Activated T-cell treated with anti-CD3 and anti-CD28 coated beads, Interleukin-2, amount 50 U/mL, for 24 hours (primary cell): ENCODE measurements at regions not wholly inside any gene's neighbourhood (a gene's known extent, or its start where the extent isn't known, plus 50 kb on each side); places are given as distances from the start of the nearest gene placed in this dataset.
"Not testable (repeated sequence)": the region's sequence is repeated elsewhere in the genome, so short reads cannot be mapped to it uniquely, and the experiment has no call there.

ENCODE experiments used
- DNase-seq: peaks from one replicate; pipeline ENCODE4 v3.0.0-alpha.2; 2020
- H3K27ac Mint-ChIP-seq: 2 replicates; pipeline ENCODE4 v1.8.0; 2020; ENCODE audit warnings: mild to moderate bottlenecking, mixed read lengths
- H3K27me3 Mint-ChIP-seq: 2 replicates; pipeline ENCODE4 v1.8.0; 2020; ENCODE audit warnings: mixed read lengths
- H3K36me3 Mint-ChIP-seq: 2 replicates; pipeline ENCODE4 v1.8.0; 2020; ENCODE audit warnings: low read depth, mixed read lengths
- H3K4me1 Mint-ChIP-seq: 2 replicates; pipeline ENCODE4 v1.8.0; 2020; ENCODE audit warnings: low read depth, mixed read lengths
- H3K4me3 Mint-ChIP-seq: 2 replicates; pipeline ENCODE4 v1.8.0; 2020; ENCODE audit warnings: mild to moderate bottlenecking, moderate library complexity, mixed read lengths
- H3K9me3 Mint-ChIP-seq: 2 replicates; pipeline ENCODE4 v1.8.0; 2020; ENCODE audit warnings: mixed read lengths

GRCh38 chr5:118282480-118283038 is 705.8 kb downstream of the DTWD2 start:
- H3K9me3 Mint-ChIP-seq, H3K36me3 Mint-ChIP-seq, H3K4me1 Mint-ChIP-seq, H3K4me3 Mint-ChIP-seq, H3K27me3 Mint-ChIP-seq, DNase-seq, H3K27ac Mint-ChIP-seq: not testable (repeated sequence)

DNA sequence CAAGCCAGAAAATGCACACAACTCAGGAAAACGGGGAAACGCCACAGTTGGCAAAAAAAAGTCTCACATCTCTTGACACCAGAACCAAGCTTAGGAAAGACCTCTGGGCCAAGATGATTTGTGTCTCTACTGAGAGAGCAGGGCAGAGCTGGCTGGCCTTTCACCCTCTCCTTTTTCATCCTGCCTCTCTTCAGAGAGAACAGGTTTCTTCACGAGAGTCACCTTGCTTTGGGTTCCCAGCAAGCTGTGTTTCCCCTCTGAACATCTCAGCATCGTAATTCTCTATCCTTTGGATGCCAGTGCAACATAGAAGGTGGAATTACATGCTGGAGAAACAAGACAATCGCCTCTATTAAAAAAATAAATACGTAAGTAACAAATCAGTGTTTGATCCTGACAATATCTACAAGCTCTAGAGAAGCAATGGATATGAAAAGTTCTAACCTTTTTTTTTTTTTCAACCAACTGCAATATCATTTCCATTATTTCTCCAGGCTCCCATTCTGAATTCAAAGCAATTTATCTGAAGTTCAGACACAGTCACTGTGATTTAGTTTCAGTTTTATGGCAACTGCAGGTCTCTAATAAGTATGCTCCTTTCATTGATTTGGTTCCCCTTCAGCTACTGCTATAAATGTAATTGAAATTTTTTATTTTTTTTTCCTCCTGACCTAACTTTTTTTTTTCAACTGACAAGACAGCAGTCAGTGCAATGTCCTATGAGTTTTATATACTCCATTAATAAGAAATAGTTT is 708.6 kb downstream of the DTWD2 start:
- no peaks in the 10 kb centered on the region for H3K27me3 Mint-ChIP-seq
- no peak for DNase-seq
- no peak overlapping the region for H3K27ac Mint-ChIP-seq
- peaks cover 3% of the 10 kb centered on the region for H3K9me3 Mint-ChIP-seq
- no peak overlapping the region for H3K4me3 Mint-ChIP-seq
- no peaks in the 10 kb centered on the region for H3K4me1 Mint-ChIP-seq
- no peaks in the 10 kb centered on the region for H3K36me3 Mint-ChIP-seq

DNA sequence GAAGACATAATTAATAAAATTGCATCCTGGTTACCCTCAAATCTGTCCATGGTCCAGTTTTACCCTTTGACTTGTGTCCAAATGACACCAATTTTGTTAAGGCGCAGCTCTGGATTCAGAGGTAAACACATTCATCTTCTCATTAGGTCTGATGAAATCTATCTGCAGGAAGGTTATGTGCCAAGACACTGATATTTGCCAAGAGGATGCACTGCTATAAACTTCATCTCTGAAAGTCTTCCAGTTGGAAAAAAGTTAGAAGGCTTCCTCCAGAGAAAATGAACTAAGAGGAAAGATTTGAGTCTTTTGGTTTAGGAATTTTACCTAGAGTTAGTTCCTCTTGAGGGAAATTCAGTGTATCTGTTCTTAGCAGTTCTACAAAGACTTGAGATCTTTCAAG is 717.8 kb downstream of the DTWD2 start:
- no peaks in the 10 kb centered on the region for H3K36me3 Mint-ChIP-seq
- H3K27me3 Mint-ChIP-seq = no peaks in the 10 kb centered on the region
- no peak for DNase-seq
- no peak overlapping the region for H3K27ac Mint-ChIP-seq
- H3K4me1 Mint-ChIP-seq = no peaks in the 10 kb centered on the region
- no peak overlapping the region for H3K4me3 Mint-ChIP-seq
- H3K9me3 Mint-ChIP-seq = peaks cover 8% of the 10 kb centered on the region

- Mint-ChIP-seq H3K36me3 (no peaks in the 10 kb centered on the region), H3K9me3 (peaks cover 4% of the 10 kb centered on the region), H3K27ac (no peak overlapping the region), H3K4me1 (no peaks in the 10 kb centered on the region), H3K4me3 (no peak overlapping the region), H3K27me3 (no peaks in the 10 kb centered on the region)
- DNase-seq = no peak
Measured at GRCh38 chr5:118258223-118258622, 730.1 kb downstream of the DTWD2 start.

DNA sequence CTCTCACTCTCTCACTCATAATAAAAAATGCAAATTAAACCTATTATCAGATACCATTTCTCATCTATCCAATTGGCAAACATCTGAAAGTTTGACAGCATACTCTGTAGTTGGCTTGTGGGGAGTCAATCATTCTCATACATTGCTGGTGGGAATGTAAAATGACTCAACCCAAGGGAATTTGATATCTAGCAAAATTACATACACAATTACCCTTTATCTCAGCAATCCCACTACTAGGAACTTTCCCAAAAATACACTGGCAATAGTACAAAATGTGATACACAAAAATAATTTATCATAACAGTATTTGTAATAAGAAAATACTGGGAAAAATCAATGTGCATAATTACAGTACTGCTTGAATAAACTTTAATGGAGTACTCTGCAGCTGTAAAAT is 731.3 kb downstream of the DTWD2 start:
- Mint-ChIP-seq H3K9me3 (peaks cover 2% of the 10 kb centered on the region), H3K27me3 (no peaks in the 10 kb centered on the region), H3K4me3 (no peak overlapping the region), H3K36me3 (no peaks in the 10 kb centered on the region), H3K27ac (no peak overlapping the region), H3K4me1 (no peaks in the 10 kb centered on the region)
- no peak for DNase-seq

GRCh38 chr5:118253225-118254061 is 734.9 kb downstream of the DTWD2 start:
- H3K4me1 Mint-ChIP-seq = no peaks in the 10 kb centered on the region
- H3K27me3 Mint-ChIP-seq = no peaks in the 10 kb centered on the region
- H3K36me3 Mint-ChIP-seq = no peaks in the 10 kb centered on the region
- H3K4me3 Mint-ChIP-seq = no peak overlapping the region
- no peak overlapping the region for H3K27ac Mint-ChIP-seq
- DNase-seq = no peak
- H3K9me3 Mint-ChIP-seq = peaks cover 22% of the 10 kb centered on the region

DNA sequence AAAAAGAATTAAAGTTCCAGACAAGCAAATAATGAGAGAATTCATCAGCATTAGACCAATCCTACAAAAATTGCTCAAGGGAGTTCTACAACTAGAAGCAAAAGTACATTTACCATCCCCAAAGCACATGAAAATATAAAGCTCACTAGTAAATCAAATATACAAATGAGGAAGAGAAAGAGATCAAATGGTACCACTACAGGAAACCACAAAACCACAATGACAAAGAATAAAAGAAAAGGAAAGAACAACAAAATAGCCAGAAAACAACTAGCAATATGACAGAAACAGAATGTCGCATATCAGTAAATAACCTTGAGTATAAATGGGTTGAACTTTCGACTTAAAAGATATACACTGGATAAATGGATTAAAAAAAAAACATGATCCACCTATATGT is 739.0 kb downstream of the DTWD2 start:
- peaks cover 25% of the 10 kb centered on the region for H3K9me3 Mint-ChIP-seq
- no peak overlapping the region for H3K4me3 Mint-ChIP-seq
- no peaks in the 10 kb centered on the region for H3K4me1 Mint-ChIP-seq
- H3K27me3 Mint-ChIP-seq = no peaks in the 10 kb centered on the region
- DNase-seq = no peak
- H3K27ac Mint-ChIP-seq = no peak overlapping the region
- H3K36me3 Mint-ChIP-seq = no peaks in the 10 kb centered on the region

DNA sequence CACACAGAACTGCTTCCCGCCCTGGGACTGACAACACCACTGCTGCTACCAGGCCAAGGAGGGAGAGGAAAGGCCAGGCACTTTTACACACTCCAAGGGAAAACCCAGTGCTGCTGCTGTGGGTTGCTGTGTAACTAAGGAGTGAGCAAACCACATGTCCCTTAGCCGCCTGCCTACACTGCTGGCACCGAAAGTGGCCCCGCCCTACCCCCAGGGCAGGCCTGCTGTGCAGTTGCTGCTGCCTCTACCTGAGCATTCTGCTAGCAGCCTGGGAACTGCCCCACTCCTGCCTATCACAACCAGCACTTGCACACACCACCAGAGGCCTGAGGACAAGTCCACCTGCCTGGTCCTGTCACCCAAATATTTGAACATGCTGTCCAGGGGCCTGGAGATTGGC is 740.9 kb downstream of the DTWD2 start:
- Mint-ChIP-seq H3K27ac (no peak overlapping the region), H3K36me3 (no peaks in the 10 kb centered on the region), H3K9me3 (peaks cover 25% of the 10 kb centered on the region), H3K27me3 (no peaks in the 10 kb centered on the region), H3K4me1 (no peaks in the 10 kb centered on the region), H3K4me3 (no peak overlapping the region)
- no peak for DNase-seq

DNA sequence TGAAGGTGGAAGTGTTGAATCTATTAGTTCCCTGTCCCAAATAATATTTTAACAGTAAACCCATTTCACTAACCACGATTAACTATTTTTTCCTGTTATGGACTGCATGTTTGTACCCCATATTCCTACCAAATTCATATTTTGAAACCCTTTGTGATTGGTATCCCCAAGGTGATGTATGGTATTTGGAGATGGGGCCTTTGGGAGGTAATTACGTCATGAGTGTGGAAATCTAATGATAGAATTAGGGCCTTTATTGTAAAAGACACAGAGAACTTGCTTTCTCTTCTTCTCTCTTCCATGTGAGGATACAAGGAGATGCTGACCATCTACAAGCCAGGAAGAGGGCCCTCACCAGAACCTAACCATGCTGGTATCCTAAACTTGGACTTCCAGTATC is 744.7 kb downstream of the DTWD2 start:
- no peak for DNase-seq
- no peak overlapping the region for H3K27ac Mint-ChIP-seq
- H3K27me3 Mint-ChIP-seq = no peaks in the 10 kb centered on the region
- peaks cover 7% of the 10 kb centered on the region for H3K9me3 Mint-ChIP-seq
- H3K4me3 Mint-ChIP-seq = no peak overlapping the region
- H3K36me3 Mint-ChIP-seq = no peaks in the 10 kb centered on the region
- H3K4me1 Mint-ChIP-seq = no peaks in the 10 kb centered on the region

GRCh38 chr5:118243068-118243467 is 745.3 kb downstream of the DTWD2 start:
- Mint-ChIP-seq H3K9me3 (peaks cover 4% of the 10 kb centered on the region), H3K27me3 (no peaks in the 10 kb centered on the region), H3K4me3 (no peak overlapping the region), H3K27ac (no peak overlapping the region), H3K4me1 (no peaks in the 10 kb centered on the region), H3K36me3 (no peaks in the 10 kb centered on the region)
- no peak for DNase-seq

DNA sequence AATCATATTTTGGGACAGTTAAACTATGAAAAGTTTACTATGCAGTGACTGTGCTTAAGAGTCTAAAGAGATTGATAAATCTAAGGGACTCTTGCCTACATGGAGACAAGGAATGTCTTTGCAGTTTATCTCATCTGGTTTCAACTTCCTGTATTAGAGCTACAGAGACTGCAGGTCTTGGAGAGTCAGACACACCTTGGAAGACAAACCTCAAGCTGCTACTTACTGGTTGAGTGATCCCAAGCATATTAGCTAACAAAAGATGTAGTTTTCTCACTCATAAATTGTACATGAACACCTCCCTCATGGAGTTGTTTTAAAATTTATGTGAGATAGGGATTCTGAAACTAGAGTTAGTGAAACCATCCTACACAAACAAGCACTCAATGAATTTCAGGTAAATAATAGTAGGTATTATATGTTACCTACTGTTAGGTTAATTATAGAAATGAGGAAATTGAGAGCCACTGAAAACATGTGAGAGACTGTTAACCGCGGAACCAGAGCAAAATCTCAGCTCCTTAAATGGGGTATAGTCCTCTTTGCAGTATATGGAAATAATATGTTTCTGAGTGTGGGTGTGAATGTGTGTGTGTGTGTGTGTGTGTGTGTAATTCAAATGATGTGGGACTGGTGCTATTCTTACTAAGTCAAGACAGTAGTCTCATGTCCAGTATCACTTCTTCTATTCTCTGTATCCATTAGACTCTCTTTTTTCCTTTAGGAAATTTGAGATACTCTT is 752.1 kb downstream of the DTWD2 start:
- Mint-ChIP-seq H3K4me1 (no peaks in the 10 kb centered on the region), H3K4me3 (no peak overlapping the region)

GRCh38 chr5:118233606-118234005 is 754.7 kb downstream of the DTWD2 start:
- no peaks in the 10 kb centered on the region for H3K27me3 Mint-ChIP-seq

More for the DNA sequence above, 752.1 kb downstream of the DTWD2 start:
- no peak for DNase-seq
- Mint-ChIP-seq H3K27ac (no peak overlapping the region), H3K27me3 (no peaks in the 10 kb centered on the region), H3K9me3 (peaks cover 1% of the 10 kb centered on the region), H3K36me3 (no peaks in the 10 kb centered on the region)

GRCh38 chr5:118228489-118228888 is 759.9 kb downstream of the DTWD2 start:
- H3K4me3 Mint-ChIP-seq = no peak overlapping the region
- no peaks in the 10 kb centered on the region for H3K4me1 Mint-ChIP-seq
- DNase-seq = no peak
- no peaks in the 10 kb centered on the region for H3K36me3 Mint-ChIP-seq
- no peak overlapping the region for H3K27ac Mint-ChIP-seq
- no peaks in the 10 kb centered on the region for H3K27me3 Mint-ChIP-seq
- peaks cover 15% of the 10 kb centered on the region for H3K9me3 Mint-ChIP-seq

More at GRCh38 chr5:118233606-118234005, 754.7 kb downstream of the DTWD2 start:
- H3K4me1 Mint-ChIP-seq = no peaks in the 10 kb centered on the region
- DNase-seq = no peak
- H3K4me3 Mint-ChIP-seq = no peak overlapping the region
- H3K36me3 Mint-ChIP-seq = no peaks in the 10 kb centered on the region
- no peak overlapping the region for H3K27ac Mint-ChIP-seq
- H3K9me3 Mint-ChIP-seq = peaks cover 6% of the 10 kb centered on the region

- Mint-ChIP-seq H3K4me3 (no peak overlapping the region), H3K36me3 (no peaks in the 10 kb centered on the region), H3K4me1 (no peaks in the 10 kb centered on the region), H3K27ac (no peak overlapping the region), H3K27me3 (no peaks in the 10 kb centered on the region), H3K9me3 (peaks cover 12% of the 10 kb centered on the region)
- DNase-seq = no peak
Measured at GRCh38 chr5:118224546-118224945, 763.8 kb downstream of the DTWD2 start.
